ENCODE measurements at regions not wholly inside any gene's neighbourhood (a gene's known extent, or its start where the extent isn't known, plus 50 kb on each side); places are given as distances from the start of the nearest gene placed in this dataset.

- TF ChIP-seq EZH2phosphoT487 (IDR thresholded peaks at IDR 0.05; ENCODE audit: insufficient read depth, low read depth), result no peak
- no peak for TF ChIP-seq EZH2 (IDR thresholded peaks at IDR 0.05; ENCODE audit: insufficient read depth, poor library complexity, severe bottlenecking)
Observed at GRCh38 chr18:34650121-34650545, 60.0 kb upstream of the DTNA start.
